ENCODE measurements at regions not wholly inside any gene's neighbourhood (a gene's known extent, or its start where the extent isn't known, plus 50 kb on each side); places are given as distances from the start of the nearest gene placed in this dataset.

DNA sequence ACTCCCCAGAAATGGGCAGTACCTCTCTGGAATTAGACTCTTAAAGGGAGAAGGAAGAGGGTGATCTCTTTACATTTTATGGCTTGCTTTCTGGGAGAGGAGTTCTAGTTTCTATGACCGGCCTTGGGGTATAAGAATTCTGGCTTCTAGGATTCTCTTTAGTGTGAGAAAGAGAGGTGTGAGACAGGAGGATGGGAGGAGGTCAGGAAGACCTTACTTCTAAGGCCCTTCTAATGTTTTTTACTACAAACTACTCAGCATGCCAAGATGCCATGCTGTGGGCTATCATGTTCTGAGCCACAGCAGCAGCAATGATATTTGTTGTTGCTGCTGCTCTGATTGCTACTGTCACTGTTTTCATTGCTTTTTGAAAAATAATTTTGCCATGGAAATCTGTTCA, 538.3 kb downstream of the SLITRK6 start:
- TF ChIP-seq GATA2 (IDR thresholded peaks at IDR 0.05; ENCODE audit: low read depth, low read length) = no peak
- no peak for TF ChIP-seq GATA3 (IDR thresholded peaks at IDR 0.05; ENCODE audit: low read depth, low read length)
